GM13976 (cell line): ENCODE measurements at regions not wholly inside any gene's neighbourhood (a gene's known extent, or its start where the extent isn't known, plus 50 kb on each side); places are given as distances from the start of the nearest gene placed in this dataset.
"Not testable (repeated sequence)": the region's sequence is repeated elsewhere in the genome, so short reads cannot be mapped to it uniquely, and the experiment has no call there.

ENCODE experiments used
- DNase-seq: peaks from one replicate; pipeline ENCODE4 v3.0.0; 2012; ENCODE audit warnings: low spot score
- in situ Hi-C: fragments of 300-500 bp; cut with MboI; formaldehyde crosslinking; loops from one replicate; pipeline ENCODE4 v1.12.0; 2022; ENCODE audit warnings: low sequenced_read_pairs, mixed read lengths, inconsistent platforms; ENCODE audit not compliant: unreplicated experiment
- TF ChIP-seq, protein P1 (sequence below): IDR thresholded peaks from 2 replicates; pipeline ENCODE4 v1.5.1; 2012; ENCODE audit warnings: borderline replicate concordance, mild to moderate bottlenecking; ENCODE audit not compliant: insufficient read depth; ENCODE audit errors: extremely low read depth, missing control alignments, control extremely low read depth

DNA sequence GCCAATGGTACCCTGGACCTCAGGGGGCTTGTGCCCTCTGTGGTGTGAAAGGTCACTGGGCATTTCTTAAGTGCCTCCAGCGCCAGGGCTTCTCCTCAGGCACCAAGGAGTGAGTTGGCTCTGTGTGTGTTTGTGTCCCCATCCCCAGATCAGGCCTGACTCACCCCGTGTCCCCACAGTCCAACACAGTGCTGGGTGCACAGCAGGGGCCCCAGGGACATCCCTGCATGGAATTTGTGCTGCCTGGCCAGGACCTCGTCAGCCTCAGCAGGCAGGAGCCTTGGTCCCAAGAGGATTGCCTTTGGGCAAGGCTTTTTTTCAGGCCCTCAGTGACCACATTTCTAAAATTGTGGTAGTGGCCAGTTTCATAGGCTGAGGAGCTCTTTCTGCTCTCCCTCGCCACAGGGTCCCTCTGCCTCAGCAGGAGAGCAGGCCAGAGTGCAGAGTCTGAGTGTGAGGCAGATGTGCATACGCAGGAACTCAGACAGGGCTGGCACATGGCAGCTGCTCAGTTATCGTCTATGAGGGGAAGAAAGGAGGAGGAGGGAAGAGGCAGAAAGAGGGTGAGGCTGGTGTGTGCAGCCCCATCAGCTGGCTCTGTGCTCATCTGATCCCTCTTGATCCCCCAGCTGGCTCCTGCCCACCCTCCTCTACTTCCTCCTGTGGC lies 215.6 kb downstream of the RPLP1 start:
- in situ Hi-C loops: no loop called here
- TF ChIP-seq, protein P1, sequence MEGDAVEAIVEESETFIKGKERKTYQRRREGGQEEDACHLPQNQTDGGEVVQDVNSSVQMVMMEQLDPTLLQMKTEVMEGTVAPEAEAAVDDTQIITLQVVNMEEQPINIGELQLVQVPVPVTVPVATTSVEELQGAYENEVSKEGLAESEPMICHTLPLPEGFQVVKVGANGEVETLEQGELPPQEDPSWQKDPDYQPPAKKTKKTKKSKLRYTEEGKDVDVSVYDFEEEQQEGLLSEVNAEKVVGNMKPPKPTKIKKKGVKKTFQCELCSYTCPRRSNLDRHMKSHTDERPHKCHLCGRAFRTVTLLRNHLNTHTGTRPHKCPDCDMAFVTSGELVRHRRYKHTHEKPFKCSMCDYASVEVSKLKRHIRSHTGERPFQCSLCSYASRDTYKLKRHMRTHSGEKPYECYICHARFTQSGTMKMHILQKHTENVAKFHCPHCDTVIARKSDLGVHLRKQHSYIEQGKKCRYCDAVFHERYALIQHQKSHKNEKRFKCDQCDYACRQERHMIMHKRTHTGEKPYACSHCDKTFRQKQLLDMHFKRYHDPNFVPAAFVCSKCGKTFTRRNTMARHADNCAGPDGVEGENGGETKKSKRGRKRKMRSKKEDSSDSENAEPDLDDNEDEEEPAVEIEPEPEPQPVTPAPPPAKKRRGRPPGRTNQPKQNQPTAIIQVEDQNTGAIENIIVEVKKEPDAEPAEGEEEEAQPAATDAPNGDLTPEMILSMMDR: no peak
- peak; percentile 22 for DNase-seq

DNA sequence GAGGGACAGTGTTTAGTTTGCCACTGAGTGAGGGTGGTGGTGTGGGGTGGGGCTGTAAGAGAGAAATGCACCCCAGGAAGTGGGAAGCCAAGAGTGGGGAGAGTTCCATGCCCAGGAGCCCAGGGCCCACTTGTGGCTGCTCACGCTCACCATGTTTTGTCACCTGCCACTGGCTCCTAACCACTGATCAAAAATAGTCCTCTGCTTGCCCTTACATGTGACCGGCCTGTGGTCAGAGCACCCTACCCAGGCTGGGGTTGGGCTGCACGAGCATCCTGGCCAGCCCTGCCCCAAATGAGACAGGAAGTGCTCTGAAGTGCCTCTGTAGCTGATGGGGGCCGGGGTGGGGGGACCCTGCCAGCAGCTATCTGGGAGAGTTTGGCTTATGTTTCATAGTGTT lies 216.3 kb downstream of the RPLP1 start:
- in situ Hi-C loops: no loop called here
- TF ChIP-seq, protein P1: no peak
- DNase-seq: peak; percentile 60

DNA sequence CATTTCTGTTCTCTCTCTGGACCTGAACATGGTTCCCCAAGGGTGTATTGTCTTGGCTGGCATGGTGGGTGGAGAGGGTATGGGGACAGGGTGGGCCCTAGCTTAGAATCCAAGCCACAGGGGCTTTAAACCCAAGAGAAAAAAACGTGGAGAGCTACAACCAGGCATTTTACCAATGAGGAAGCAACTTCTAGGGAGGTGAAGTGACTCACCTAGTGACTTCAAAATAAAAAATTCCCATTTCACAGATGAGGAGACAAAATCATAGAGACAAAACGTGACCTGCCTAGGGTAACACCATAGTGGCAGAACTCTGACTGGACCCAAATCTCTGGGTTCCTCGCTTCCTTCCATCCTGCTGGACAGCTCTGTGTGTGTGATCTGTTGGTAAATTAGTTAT lies 216.8 kb downstream of the RPLP1 start:
- peak; percentile 8 for DNase-seq
- in situ Hi-C loops: no loop called here
- TF ChIP-seq, protein P1: no peak

DNA sequence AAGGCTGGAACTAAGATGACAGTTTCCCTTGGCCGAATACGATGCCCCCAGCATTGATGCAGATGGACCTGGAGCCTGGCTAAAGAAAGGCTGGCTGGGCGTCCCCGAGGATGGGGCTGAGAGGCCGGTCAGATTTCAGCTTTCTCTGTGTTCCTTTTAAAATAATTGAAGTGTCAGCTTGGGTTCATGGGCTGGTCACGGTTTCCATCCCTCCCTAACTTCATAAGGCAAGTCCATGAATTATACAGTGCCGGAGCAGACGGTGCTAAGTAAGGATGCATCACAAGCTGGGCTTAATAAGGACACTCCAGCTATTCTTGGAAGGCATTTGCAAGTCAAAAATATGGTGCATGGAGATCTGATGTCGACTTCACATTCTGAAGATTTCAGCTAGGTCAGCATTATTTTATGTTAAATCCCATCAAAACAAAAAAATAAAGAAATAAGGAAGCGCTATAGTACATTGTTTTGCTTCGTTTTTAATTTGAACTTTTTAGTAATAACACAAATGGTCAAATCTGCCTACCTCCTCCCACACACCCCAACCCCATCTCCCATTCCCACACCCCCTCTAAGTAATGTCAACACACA lies 220.8 kb downstream of the RPLP1 start:
- DNase-seq: no peak
- in situ Hi-C loops: no loop called here
- TF ChIP-seq, protein P1: no peak

DNA sequence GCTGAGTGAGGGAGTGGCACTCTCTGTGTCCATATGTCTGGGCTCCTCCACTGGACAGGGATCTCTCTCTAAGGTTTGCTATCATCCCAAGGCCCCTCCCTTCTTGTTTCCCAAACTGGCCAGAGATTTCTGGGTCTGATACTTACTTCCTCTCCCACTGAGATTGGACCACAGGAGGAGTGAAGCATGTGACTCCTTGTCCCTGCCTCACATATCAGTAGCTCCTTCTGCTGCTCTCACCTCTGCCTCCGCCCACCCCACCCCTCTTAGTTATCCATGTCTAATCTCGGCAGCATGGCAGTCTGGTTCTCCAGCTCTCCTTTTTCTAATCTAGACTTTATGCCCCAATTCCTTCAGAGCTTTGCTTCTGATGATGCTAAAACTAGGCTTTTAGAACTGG lies 223.1 kb downstream of the RPLP1 start:
- in situ Hi-C loops: no loop called here

DNA sequence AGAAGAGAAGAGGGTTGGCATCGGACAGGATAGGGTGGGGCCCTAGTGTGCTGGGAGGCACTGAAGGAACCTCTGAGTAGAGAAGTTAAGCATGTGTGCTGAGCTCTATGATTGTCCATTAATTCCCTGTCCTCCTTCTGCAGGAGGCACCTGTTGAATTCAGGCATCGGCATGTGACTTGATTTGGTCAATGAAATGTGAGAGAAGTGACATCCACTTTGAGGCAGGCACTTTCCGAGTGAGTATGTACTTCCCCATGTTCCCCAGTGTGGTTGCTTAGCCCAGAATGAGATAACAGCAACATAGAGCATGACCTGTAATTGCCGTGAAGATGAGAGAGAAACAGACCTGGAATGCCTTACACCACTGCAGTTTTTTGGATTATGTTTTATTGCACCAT lies 224.8 kb downstream of the RPLP1 start:
- in situ Hi-C loops: no loop called here
- TF ChIP-seq, protein P1: no peak
- no peak for DNase-seq

More for the DNA sequence above, 223.1 kb downstream of the RPLP1 start:
- TF ChIP-seq, protein P1: no peak
- DNase-seq: no peak

DNA sequence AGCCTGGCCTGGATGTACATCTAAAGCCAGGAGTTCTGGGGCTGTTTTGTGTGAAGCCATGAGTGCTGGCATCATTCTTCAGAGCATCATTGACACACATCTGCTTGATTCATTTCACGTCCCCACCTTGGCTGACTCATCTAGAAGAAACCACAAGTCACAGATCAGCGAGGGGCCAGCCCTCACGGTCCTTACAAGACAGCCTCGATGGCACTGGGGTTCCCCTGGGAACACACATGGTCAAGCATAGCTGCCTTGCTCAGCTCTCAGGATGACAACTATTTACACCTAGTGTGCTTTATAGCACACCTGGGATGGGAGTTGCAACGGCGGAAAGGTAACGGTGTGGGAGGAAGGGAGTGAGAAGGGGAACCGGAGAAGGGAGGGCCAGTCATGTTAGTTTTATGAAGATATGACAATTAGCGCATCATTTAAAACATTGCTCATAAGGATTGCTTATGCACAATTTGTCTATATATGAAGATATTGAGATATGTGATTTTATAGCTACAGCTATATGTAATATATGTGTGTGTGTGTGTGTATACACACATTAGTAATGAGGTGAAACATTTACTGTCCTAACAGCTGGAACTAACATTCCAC lies 227.1 kb downstream of the RPLP1 start:
- in situ Hi-C loops: no loop called here
- TF ChIP-seq, protein P1: no peak

DNA sequence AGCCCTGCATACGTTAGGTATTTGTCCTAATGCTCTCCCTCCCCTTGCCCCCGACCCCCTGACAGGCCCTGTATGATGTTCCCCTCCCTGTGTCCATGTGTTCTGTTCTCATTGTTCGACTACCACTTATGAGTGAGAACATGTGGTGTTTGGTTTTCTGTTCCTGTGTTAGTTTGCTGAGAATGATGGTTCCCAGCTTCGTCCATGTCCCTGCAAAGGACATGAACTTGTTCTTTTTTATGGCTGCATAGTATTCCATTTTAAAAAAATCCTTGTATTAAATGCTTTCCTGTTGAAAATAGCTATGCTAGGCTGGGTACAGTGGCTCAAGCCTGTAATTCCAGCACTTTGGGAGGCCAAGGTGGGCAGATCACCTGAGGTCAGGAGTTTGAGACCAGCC lies 232.2 kb downstream of the RPLP1 start:
- in situ Hi-C loops, DNase-seq: not testable (repeated sequence)

More for the DNA sequence above, 227.1 kb downstream of the RPLP1 start:
- peak; percentile 68 for DNase-seq
